ENCODE measurements at regions not wholly inside any gene's neighbourhood (a gene's known extent, or its start where the extent isn't known, plus 50 kb on each side); places are given as distances from the start of the nearest gene placed in this dataset.
"Not testable (repeated sequence)": the region's sequence is repeated elsewhere in the genome, so short reads cannot be mapped to it uniquely, and the experiment has no call there.

DNA sequence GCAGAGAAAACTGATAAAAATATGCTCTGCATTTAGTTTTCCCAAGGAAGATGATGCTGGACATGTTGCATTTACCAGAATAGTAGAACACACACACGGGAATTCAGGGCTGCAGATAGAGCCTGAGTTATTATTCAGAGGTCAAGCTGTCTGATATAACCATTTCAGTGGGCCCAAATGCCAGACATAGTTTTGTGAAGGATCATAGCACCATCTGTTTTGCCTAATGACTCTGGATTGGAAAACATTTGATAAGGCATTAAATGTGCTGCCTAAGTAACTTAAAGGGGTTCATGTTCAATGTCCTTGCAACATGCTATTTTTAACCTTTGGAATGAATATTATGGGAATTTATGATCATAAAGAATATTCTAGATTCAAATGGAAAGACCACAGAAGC, 666.2 kb downstream of the PRIM2 start:
- Histone ChIP-seq H3K27ac (peak overlapping the region in 2 of 12 donors; percentile 43 to 47), H3K4me1 (peaks cover 0 to 13% (median 0%) of the 10 kb centered on the region in 12 donors)
- WGBS, 4 donors = 9 to 19% (median 12%) methylated on average over 1 of the region's 1 CpG
- peak in 3 of 4 donors; percentile 61 to 80 (median 73) for ATAC-seq
- intact Hi-C loops (cut with DNase I); H3K4me3 ChIP-seq; H3K9me3 ChIP-seq; DNase-seq; H3K36me3 ChIP-seq; H3K27me3 ChIP-seq: not testable (repeated sequence)

DNA sequence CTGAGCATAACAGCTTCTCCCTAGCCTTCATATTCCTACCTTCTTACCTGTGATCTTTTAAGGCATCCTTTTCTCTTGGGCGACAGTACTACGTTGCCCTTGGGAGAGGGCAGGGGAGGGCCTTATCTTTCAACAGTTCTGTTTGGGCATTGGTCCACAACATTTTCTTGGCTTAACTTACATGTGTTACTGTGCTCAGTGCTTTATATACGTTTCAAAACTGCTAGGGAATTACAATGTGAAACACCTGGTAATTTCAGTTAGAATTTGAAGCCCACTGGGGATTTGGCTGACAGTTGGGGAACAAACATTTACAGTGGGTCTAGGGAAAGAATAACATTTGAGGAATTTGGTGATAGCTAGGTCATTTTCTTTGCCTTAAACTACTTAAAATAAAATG, 667.1 kb downstream of the PRIM2 start:
- Histone ChIP-seq H3K27ac (peak overlapping the region in 2 of 12 donors; percentile 47 to 49), H3K4me1 (peaks cover 0 to 13% (median 0%) of the 10 kb centered on the region in 12 donors)
- H3K4me3 ChIP-seq; H3K27me3 ChIP-seq; DNase-seq; H3K36me3 ChIP-seq; H3K9me3 ChIP-seq; intact Hi-C loops (cut with DNase I): not testable (repeated sequence)
- peak in 2 of 4 donors; percentile 8 to 39 for ATAC-seq
- WGBS, 4 donors = 26 to 40% (median 35%) methylated on average over 3 of the region's 3 CpGs

DNA sequence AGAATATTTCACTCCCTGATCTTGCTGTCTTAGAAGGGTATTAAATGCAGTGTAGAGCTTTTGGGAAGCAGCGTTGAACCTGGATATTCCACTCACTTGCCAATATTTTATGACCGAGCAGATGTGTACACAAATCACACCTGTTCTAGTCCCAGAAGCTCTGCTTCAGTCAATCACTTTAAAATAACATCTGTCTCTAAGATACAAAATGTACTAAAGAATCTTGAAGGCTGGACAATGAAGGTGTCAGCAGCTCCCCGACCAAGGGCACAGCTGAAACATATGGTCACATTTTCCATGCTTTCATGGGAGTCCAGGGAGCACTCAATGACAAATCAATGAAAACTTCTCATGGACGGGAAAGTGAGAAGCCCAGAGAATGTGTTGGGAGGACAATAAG, 668.3 kb downstream of the PRIM2 start:
- H3K9me3 ChIP-seq; DNase-seq; H3K27me3 ChIP-seq; H3K36me3 ChIP-seq; H3K4me3 ChIP-seq; intact Hi-C loops (cut with DNase I): not testable (repeated sequence)
- Histone ChIP-seq H3K27ac (peak overlapping the region in 3 of 12 donors; percentile 0 to 47 (median 9)), H3K4me1 (peaks cover 0 to 13% (median 0%) of the 10 kb centered on the region in 12 donors)
- WGBS, 4 donors = 69 to 77% (median 71%) methylated on average over 4 of the region's 4 CpGs
- peak in 2 of 4 donors; percentile 17 to 50 for ATAC-seq

DNA sequence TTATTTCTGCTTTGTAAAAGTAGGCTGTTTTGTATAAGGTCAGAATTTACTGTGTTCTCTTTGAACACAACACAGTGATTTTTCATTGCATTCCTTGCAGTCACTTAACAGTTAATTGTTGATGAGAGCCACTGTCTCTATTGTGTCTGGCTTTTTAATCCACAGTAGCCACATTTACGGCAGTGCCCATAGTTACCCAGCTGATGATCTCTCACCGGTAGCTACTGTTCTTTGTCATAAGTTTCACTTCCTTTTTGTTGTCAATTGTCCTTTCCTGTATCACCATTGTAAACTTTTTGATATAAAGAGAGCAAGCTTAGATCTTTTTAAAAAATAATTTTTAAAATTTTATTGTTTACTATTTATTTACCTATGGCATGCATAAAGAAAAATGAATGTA, 669.2 kb downstream of the PRIM2 start:
- H3K27ac ChIP-seq = peak overlapping the region in 2 of 12 donors; percentile 9 to 25
- WGBS, 4 donors = 30 to 43% (median 36%) methylated on average over 2 of the region's 2 CpGs
- ATAC-seq; H3K4me3 ChIP-seq; H3K36me3 ChIP-seq; H3K27me3 ChIP-seq; DNase-seq; intact Hi-C loops (cut with DNase I); H3K9me3 ChIP-seq: not testable (repeated sequence)
- H3K4me1 ChIP-seq = peaks cover 0 to 13% (median 0%) of the 10 kb centered on the region in 12 donors

DNA sequence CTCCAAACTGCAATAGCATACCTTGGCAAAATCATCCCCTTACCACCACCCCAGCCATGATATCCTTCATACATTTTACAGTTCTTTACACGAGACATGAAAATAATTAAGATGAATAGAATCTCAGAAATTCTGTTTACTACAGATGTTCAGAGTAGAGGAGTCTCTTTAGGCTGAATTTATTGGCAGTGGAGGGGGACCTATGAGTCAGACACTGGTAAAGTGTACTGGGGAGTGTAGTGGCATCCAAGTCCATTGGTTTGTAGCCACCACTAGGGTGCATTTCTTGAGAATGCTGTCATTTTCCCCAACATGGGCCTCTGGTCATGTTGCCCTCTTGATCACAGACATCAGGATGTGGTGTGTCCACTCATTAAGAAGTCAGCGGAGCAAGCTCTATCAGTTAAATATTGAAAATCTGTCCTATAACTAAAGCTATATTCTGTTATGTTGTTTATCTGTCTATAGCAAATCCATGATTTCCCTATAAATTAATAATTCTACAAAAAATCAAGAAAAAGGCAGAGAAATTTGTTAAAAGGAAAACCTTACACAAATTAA, 672.2 kb downstream of the PRIM2 start:
- H3K36me3 ChIP-seq; H3K4me3 ChIP-seq; H3K27ac ChIP-seq; H3K9me3 ChIP-seq; H3K27me3 ChIP-seq; H3K4me1 ChIP-seq; intact Hi-C loops (cut with DNase I); ATAC-seq; DNase-seq: not testable (repeated sequence)
- 48 to 66% (median 50%) methylated on average over 2 of the region's 2 CpGs for WGBS, 4 donors

DNA sequence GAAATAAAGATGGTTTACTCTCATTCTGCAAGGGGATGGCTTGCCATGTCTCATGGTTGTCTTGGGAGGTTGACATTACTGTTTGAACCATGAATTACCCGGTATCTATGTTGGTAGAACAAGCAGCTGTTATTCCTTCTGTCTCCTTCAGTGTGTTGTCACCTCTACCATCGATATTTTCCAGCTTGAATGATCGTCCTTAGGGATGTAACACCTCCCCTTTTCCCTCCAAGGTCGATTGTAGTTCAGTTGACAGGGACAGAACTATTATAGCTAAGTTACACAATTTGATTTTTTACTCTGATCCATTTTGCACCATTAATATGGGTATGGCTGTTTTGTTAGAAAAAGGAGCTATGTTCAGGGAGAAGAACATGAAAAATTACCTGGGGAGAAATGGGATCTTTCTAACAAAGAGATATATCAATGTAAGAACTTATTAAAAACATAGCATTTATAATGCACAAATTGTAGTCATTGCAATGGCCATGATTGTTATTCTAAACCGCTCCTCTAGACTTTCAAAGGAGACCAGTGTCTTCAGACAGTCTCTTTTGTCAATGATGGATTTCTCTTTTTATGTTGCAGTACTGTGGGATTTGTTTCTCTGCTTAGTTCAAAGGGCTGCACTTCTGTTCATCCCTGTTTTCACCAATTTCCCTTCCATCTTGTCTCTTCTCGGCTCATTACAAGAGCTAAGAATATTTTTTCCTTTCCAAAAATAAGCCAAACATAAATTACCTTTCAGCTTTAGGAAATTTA, 681.6 kb downstream of the PRIM2 start:
- H3K4me1 ChIP-seq; DNase-seq; intact Hi-C loops (cut with DNase I); H3K4me3 ChIP-seq; H3K27me3 ChIP-seq; ATAC-seq; H3K27ac ChIP-seq; H3K36me3 ChIP-seq: not testable (repeated sequence)
- 51 to 56% (median 53%) methylated on average over 6 of the region's 6 CpGs for WGBS, 4 donors
- peaks cover 0 to 14% (median 0%) of the 10 kb centered on the region in 12 donors for H3K9me3 ChIP-seq

DNA sequence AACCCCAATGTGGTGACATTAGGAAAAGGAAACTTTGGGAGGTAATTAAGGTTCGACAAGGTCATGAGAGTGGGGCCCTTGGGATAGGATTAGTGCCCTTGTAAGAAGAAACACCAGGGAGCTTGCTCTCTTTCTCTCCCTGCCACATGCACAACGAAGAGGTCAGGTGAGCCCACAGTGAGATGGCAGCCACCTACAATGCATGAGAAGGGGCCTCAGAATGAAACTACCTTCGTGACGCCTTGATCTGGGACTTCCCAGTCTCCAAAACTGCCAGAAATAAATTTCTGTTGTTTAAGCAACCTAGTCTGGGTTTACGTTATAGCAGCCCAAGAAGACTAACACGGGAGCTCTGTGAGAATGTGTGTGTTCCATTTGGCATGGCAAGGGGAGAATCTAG, 682.8 kb downstream of the PRIM2 start:
- H3K27ac ChIP-seq; intact Hi-C loops (cut with DNase I); ATAC-seq; DNase-seq; H3K36me3 ChIP-seq; H3K27me3 ChIP-seq; H3K4me3 ChIP-seq; H3K4me1 ChIP-seq: not testable (repeated sequence)
- peaks cover 0 to 18% (median 0%) of the 10 kb centered on the region in 12 donors for H3K9me3 ChIP-seq
- 59 to 76% (median 72%) methylated on average over 5 to 6 of the region's 6 CpGs for WGBS, 4 donors

Measured in heart left ventricle (tissue), 16 donors.